GM23338 (cell line): ENCODE measurements at regions not wholly inside any gene's neighbourhood (a gene's known extent, or its start where the extent isn't known, plus 50 kb on each side); places are given as distances from the start of the nearest gene placed in this dataset.

ENCODE experiments used
- ATAC-seq: fragments of 200-7000 bp; cut with Tn5 transposase; 3 replicates; pipeline ENCODE4 v1.9.1; 2020
- DNase-seq: peaks from one replicate; pipeline ENCODE4 v3.0.0-alpha.2; 2015; ENCODE audit warnings: low spot score
- H2AFZ ChIP-seq: fragments of 200-600 bp; sonication (generic); 2 replicates; pipeline ENCODE4 v1.8.0; 2016; ENCODE audit warnings: antibody characterized with exemption, mild to moderate bottlenecking, moderate library complexity
- H3F3A ChIP-seq: fragments of 200-600 bp; sonication (generic); replicated peaks from 2 replicates; pipeline ENCODE4 v1.8.0; 2017; ENCODE audit warnings: antibody characterized with exemption, mixed run types, low read depth
- H3K27ac ChIP-seq: fragments of 200-600 bp; sonication (generic); 2 replicates; pipeline ENCODE4 v1.6.1; 2016; ENCODE audit warnings: low read depth
- H3K27me3 ChIP-seq: fragments of 200-600 bp; sonication (generic); 2 replicates; pipeline ENCODE4 v1.8.0; 2016; ENCODE audit warnings: mild to moderate bottlenecking, mixed run types, moderate library complexity; ENCODE audit not compliant: insufficient read depth
- H3K36me3 ChIP-seq: fragments of 200-600 bp; sonication (generic); 2 replicates; pipeline ENCODE4 v1.8.0; 2016; ENCODE audit warnings: mild to moderate bottlenecking; ENCODE audit not compliant: insufficient read depth
- H3K4me1 ChIP-seq: fragments of 200-600 bp; sonication (generic); 2 replicates; pipeline ENCODE4 v1.8.0; 2016; ENCODE audit warnings: mild to moderate bottlenecking, moderate library complexity; ENCODE audit not compliant: insufficient read depth
- H3K4me2 ChIP-seq: fragments of 200-600 bp; sonication (generic); 2 replicates; pipeline ENCODE4 v1.7.1; 2017; ENCODE audit warnings: mixed run types
- H3K4me3 ChIP-seq: fragments of 200-600 bp; sonication (generic); 2 replicates; pipeline ENCODE4 v1.6.1; 2016; ENCODE audit warnings: mixed run types
- H3K79me2 ChIP-seq: fragments of 200-600 bp; sonication (generic); replicated peaks from 2 replicates; pipeline ENCODE4 v1.8.0; 2017; ENCODE audit warnings: mild to moderate bottlenecking; ENCODE audit not compliant: insufficient read depth
- H3K9me2 ChIP-seq: fragments of 200-600 bp; sonication (generic); 2 replicates; pipeline ENCODE4 v1.8.0; 2017; ENCODE audit not compliant: insufficient read depth
- H4K20me1 ChIP-seq: fragments of 200-600 bp; sonication (generic); replicated peaks from 2 replicates; pipeline ENCODE4 v1.8.0; 2017; ENCODE audit warnings: mild to moderate bottlenecking; ENCODE audit not compliant: insufficient read depth
- H3K27ac Mint-ChIP-seq: 2 replicates; pipeline ENCODE4 v1.8.0; 2020; ENCODE audit warnings: inconsistent platforms, mild to moderate bottlenecking, moderate library complexity, mixed read lengths
- H3K27me3 Mint-ChIP-seq: 3 replicates; pipeline ENCODE4 v1.8.0; 2022; ENCODE audit warnings: low read depth, mild to moderate bottlenecking, moderate library complexity, mixed read lengths, inconsistent platforms; ENCODE audit not compliant: insufficient read depth, poor library complexity
- H3K36me3 Mint-ChIP-seq: 3 replicates; pipeline ENCODE4 v1.8.0; 2021; ENCODE audit warnings: low read depth, mild to moderate bottlenecking, inconsistent platforms, moderate library complexity, mixed read lengths
- H3K4me1 Mint-ChIP-seq: 3 replicates; pipeline ENCODE4 v1.8.0; 2020; ENCODE audit warnings: mild to moderate bottlenecking, inconsistent platforms, mixed read lengths
- H3K4me3 Mint-ChIP-seq: 3 replicates; pipeline ENCODE4 v1.8.0; 2021; ENCODE audit warnings: moderate library complexity, mild to moderate bottlenecking, inconsistent platforms, mixed read lengths
- H3K9me3 Mint-ChIP-seq: 3 replicates; pipeline ENCODE4 v1.8.0; 2020; ENCODE audit warnings: moderate library complexity, mild to moderate bottlenecking, inconsistent platforms, mixed read lengths
- EZH2phosphoT487 ChIP-seq: fragments of 200-600 bp; sonication (generic); IDR thresholded peaks from one replicate; pipeline ENCODE4 v1.8.1; 2018; ENCODE audit warnings: antibody characterized with exemption; ENCODE audit not compliant: unreplicated experiment
- JUNB ChIP-seq: IDR thresholded peaks from one replicate; pipeline ENCODE4 v1.6.1; 2016; ENCODE audit warnings: antibody characterized with exemption; ENCODE audit not compliant: unreplicated experiment
- NANOG ChIP-seq: IDR thresholded peaks from 2 replicates; pipeline ENCODE4 v1.6.1; 2016; ENCODE audit warnings: antibody characterized with exemption, borderline replicate concordance
- POLR2AphosphoS5 ChIP-seq: IDR thresholded peaks from 2 replicates; pipeline ENCODE4 v1.6.1; 2016; ENCODE audit warnings: antibody characterized with exemption, low read depth
- ZNF114 ChIP-seq: fragments of 250-450 bp; sonication (Bioruptor Pico); IDR thresholded peaks from 2 replicates; pipeline ENCODE4 v1.5.0; 2020; ENCODE audit warnings: mild to moderate bottlenecking, moderate library complexity
- ZNF331 ChIP-seq: fragments of 250-450 bp; sonication (Bioruptor Pico); IDR thresholded peaks from 2 replicates; pipeline ENCODE4 v1.5.0; 2020; ENCODE audit warnings: low read depth, mild to moderate bottlenecking, moderate library complexity
- TF ChIP-seq, protein P1 (sequence below): fragments of 250-450 bp; sonication (Bioruptor Pico); IDR thresholded peaks from 2 replicates; pipeline ENCODE4 v1.5.0; 2020; ENCODE audit warnings: mild to moderate bottlenecking, moderate library complexity
- TF ChIP-seq, protein P2 (sequence below): IDR thresholded peaks from 2 replicates; pipeline ENCODE4 v1.6.1; 2016; ENCODE audit warnings: antibody characterized with exemption
- TF ChIP-seq, protein P3 (sequence below), 2 experiments: fragments of 200-600 bp in 1 of 2; sonication (generic) in 1 of 2; conservative IDR thresholded peaks; 2 replicates each; pipeline versions ENCODE4 v1.5.1 to v1.6.1; 2016 to 2017; ENCODE audit warnings: antibody characterized with exemption in 2 of 2, low read depth in 2 of 2, mild to moderate bottlenecking in 2 of 2, moderate library complexity in 1 of 2
- TF ChIP-seq, protein P4 (sequence below): IDR thresholded peaks from one replicate; pipeline ENCODE4 v1.6.1; 2018; ENCODE audit warnings: antibody characterized with exemption; ENCODE audit not compliant: unreplicated experiment

- TF ChIP-seq NANOG (no peak), POLR2AphosphoS5 (no peak)
- no peak overlapping the region for H3K4me3 ChIP-seq
- ATAC-seq (no peak), DNase-seq (no peak)
- no peaks in the 10 kb centered on the region for H3K4me1 ChIP-seq
- no peaks in the 10 kb centered on the region for H3K27me3 ChIP-seq
- H3K9me2 ChIP-seq, result no peaks in the 10 kb centered on the region
- Mint-ChIP-seq H3K27ac (no peak overlapping the region), H3K4me3 (no peak overlapping the region), H3K36me3 (peaks cover 6% of the 10 kb centered on the region; the same call in 2 of the 3 replicates), H3K27me3 (peaks cover 6% of the 10 kb centered on the region), H3K9me3 (peaks cover 79% of the 10 kb centered on the region), H3K4me1 (peaks cover 6% of the 10 kb centered on the region)
- no peaks in the 10 kb centered on the region for H3K36me3 ChIP-seq
- H3K27ac ChIP-seq, result no peak overlapping the region
- H3K79me2 ChIP-seq, result no peaks in the 10 kb centered on the region
- H3K4me2 ChIP-seq, result no peak overlapping the region
- no peaks in the 10 kb centered on the region for H4K20me1 ChIP-seq
- H2AFZ ChIP-seq, result no peak overlapping the region
- no peaks in the 10 kb centered on the region for H3F3A ChIP-seq
Observed at GRCh38 chr18:14941256-14941655, 193.3 kb downstream of the ANKRD30B start.

GRCh38 chr18:14941792-14942191 is 193.8 kb downstream of the ANKRD30B start:
- Histone ChIP-seq H3K9me2 (no peaks in the 10 kb centered on the region), H3K4me3 (no peak overlapping the region), H3K27me3 (no peaks in the 10 kb centered on the region), H3K36me3 (no peaks in the 10 kb centered on the region), H3K79me2 (no peaks in the 10 kb centered on the region), H3K27ac (no peak overlapping the region), H3F3A (no peaks in the 10 kb centered on the region), H3K4me2 (no peak overlapping the region), H4K20me1 (no peaks in the 10 kb centered on the region), H2AFZ (no peak overlapping the region), H3K4me1 (no peaks in the 10 kb centered on the region)
- ATAC-seq (no peak), DNase-seq (no peak)
- H3K4me1 Mint-ChIP-seq, result peaks cover 6% of the 10 kb centered on the region
- H3K36me3 Mint-ChIP-seq, result peaks cover 6% of the 10 kb centered on the region; the same call in 2 of the 3 replicates
- H3K27ac Mint-ChIP-seq, result no peak overlapping the region
- no peak overlapping the region for H3K4me3 Mint-ChIP-seq
- H3K27me3 Mint-ChIP-seq, result peaks cover 5% of the 10 kb centered on the region
- peaks cover 78% of the 10 kb centered on the region for H3K9me3 Mint-ChIP-seq
- TF ChIP-seq, protein P1, sequence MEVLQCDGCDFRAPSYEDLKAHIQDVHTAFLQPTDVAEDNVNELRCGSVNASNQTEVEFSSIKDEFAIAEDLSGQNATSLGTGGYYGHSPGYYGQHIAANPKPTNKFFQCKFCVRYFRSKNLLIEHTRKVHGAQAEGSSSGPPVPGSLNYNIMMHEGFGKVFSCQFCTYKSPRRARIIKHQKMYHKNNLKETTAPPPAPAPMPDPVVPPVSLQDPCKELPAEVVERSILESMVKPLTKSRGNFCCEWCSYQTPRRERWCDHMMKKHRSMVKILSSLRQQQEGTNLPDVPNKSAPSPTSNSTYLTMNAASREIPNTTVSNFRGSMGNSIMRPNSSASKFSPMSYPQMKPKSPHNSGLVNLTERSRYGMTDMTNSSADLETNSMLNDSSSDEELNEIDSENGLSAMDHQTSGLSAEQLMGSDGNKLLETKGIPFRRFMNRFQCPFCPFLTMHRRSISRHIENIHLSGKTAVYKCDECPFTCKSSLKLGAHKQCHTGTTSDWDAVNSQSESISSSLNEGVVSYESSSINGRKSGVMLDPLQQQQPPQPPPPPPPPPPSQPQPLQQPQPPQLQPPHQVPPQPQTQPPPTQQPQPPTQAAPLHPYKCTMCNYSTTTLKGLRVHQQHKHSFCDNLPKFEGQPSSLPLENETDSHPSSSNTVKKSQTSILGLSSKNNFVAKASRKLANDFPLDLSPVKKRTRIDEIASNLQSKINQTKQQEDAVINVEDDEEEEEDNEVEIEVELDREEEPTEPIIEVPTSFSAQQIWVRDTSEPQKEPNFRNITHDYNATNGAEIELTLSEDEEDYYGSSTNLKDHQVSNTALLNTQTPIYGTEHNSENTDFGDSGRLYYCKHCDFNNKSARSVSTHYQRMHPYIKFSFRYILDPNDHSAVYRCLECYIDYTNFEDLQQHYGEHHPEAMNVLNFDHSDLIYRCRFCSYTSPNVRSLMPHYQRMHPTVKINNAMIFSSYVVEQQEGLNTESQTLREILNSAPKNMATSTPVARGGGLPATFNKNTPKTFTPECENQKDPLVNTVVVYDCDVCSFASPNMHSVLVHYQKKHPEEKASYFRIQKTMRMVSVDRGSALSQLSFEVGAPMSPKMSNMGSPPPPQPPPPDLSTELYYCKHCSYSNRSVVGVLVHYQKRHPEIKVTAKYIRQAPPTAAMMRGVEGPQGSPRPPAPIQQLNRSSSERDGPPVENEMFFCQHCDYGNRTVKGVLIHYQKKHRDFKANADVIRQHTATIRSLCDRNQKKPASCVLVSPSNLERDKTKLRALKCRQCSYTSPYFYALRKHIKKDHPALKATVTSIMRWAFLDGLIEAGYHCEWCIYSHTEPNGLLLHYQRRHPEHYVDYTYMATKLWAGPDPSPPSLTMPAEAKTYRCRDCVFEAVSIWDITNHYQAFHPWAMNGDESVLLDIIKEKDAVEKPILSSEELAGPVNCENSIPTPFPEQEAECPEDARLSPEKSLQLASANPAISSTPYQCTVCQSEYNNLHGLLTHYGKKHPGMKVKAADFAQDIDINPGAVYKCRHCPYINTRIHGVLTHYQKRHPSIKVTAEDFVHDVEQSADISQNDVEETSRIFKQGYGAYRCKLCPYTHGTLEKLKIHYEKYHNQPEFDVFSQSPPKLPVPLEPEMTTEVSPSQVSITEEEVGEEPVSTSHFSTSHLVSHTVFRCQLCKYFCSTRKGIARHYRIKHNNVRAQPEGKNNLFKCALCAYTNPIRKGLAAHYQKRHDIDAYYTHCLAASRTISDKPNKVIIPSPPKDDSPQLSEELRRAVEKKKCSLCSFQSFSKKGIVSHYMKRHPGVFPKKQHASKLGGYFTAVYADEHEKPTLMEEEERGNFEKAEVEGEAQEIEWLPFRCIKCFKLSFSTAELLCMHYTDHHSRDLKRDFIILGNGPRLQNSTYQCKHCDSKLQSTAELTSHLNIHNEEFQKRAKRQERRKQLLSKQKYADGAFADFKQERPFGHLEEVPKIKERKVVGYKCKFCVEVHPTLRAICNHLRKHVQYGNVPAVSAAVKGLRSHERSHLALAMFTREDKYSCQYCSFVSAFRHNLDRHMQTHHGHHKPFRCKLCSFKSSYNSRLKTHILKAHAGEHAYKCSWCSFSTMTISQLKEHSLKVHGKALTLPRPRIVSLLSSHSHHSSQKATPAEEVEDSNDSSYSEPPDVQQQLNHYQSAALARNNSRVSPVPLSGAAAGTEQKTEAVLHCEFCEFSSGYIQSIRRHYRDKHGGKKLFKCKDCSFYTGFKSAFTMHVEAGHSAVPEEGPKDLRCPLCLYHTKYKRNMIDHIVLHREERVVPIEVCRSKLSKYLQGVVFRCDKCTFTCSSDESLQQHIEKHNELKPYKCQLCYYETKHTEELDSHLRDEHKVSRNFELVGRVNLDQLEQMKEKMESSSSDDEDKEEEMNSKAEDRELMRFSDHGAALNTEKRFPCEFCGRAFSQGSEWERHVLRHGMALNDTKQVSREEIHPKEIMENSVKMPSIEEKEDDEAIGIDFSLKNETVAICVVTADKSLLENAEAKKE (CRISPR knock-in tag), result no peak
- TF ChIP-seq POLR2AphosphoS5 (no peak), ZNF114 (no peak), NANOG (no peak), ZNF331 (CRISPR knock-in tag) (no peak), EZH2phosphoT487 (no peak), JUNB (no peak)
- TF ChIP-seq, protein P2, sequence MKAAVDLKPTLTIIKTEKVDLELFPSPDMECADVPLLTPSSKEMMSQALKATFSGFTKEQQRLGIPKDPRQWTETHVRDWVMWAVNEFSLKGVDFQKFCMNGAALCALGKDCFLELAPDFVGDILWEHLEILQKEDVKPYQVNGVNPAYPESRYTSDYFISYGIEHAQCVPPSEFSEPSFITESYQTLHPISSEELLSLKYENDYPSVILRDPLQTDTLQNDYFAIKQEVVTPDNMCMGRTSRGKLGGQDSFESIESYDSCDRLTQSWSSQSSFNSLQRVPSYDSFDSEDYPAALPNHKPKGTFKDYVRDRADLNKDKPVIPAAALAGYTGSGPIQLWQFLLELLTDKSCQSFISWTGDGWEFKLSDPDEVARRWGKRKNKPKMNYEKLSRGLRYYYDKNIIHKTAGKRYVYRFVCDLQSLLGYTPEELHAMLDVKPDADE, result no peak
- TF ChIP-seq, protein P3, sequence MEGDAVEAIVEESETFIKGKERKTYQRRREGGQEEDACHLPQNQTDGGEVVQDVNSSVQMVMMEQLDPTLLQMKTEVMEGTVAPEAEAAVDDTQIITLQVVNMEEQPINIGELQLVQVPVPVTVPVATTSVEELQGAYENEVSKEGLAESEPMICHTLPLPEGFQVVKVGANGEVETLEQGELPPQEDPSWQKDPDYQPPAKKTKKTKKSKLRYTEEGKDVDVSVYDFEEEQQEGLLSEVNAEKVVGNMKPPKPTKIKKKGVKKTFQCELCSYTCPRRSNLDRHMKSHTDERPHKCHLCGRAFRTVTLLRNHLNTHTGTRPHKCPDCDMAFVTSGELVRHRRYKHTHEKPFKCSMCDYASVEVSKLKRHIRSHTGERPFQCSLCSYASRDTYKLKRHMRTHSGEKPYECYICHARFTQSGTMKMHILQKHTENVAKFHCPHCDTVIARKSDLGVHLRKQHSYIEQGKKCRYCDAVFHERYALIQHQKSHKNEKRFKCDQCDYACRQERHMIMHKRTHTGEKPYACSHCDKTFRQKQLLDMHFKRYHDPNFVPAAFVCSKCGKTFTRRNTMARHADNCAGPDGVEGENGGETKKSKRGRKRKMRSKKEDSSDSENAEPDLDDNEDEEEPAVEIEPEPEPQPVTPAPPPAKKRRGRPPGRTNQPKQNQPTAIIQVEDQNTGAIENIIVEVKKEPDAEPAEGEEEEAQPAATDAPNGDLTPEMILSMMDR (conservative IDR thresholded peaks at IDR 0.05; ENCODE audit: low read depth in 2 of 2), result no peak
- TF ChIP-seq, protein P4, sequence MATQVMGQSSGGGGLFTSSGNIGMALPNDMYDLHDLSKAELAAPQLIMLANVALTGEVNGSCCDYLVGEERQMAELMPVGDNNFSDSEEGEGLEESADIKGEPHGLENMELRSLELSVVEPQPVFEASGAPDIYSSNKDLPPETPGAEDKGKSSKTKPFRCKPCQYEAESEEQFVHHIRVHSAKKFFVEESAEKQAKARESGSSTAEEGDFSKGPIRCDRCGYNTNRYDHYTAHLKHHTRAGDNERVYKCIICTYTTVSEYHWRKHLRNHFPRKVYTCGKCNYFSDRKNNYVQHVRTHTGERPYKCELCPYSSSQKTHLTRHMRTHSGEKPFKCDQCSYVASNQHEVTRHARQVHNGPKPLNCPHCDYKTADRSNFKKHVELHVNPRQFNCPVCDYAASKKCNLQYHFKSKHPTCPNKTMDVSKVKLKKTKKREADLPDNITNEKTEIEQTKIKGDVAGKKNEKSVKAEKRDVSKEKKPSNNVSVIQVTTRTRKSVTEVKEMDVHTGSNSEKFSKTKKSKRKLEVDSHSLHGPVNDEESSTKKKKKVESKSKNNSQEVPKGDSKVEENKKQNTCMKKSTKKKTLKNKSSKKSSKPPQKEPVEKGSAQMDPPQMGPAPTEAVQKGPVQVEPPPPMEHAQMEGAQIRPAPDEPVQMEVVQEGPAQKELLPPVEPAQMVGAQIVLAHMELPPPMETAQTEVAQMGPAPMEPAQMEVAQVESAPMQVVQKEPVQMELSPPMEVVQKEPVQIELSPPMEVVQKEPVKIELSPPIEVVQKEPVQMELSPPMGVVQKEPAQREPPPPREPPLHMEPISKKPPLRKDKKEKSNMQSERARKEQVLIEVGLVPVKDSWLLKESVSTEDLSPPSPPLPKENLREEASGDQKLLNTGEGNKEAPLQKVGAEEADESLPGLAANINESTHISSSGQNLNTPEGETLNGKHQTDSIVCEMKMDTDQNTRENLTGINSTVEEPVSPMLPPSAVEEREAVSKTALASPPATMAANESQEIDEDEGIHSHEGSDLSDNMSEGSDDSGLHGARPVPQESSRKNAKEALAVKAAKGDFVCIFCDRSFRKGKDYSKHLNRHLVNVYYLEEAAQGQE, result no peak
